SK-N-SH (cell line): ENCODE measurements at regions not wholly inside any gene's neighbourhood (a gene's known extent, or its start where the extent isn't known, plus 50 kb on each side); places are given as distances from the start of the nearest gene placed in this dataset.

Experiments used
- CTCF ChIP-seq: fragments of 200-600 bp; sonication (generic); IDR thresholded peaks from 2 replicates; pipeline ENCODE4 v1.6.1; 2017; ENCODE audit warnings: antibody characterized with exemption, mild to moderate bottlenecking, moderate library complexity
- EZH2phosphoT487 ChIP-seq: fragments of 200-600 bp; sonication (generic); IDR thresholded peaks from 2 replicates; pipeline ENCODE4 v1.6.1; 2017; ENCODE audit warnings: low read depth, mixed run types, mild to moderate bottlenecking, antibody characterized with exemption, moderate library complexity, borderline replicate concordance
- MAX ChIP-seq: IDR thresholded peaks from 2 replicates; pipeline ENCODE4 v1.4.0; 2012; ENCODE audit warnings: low read depth
- SIN3A ChIP-seq: IDR thresholded peaks from 2 replicates; pipeline ENCODE4 v1.6.1; 2012; ENCODE audit warnings: low read depth, mild to moderate bottlenecking, low read length, moderate library complexity, borderline replicate concordance
- TAF1 ChIP-seq: IDR thresholded peaks from 2 replicates; pipeline ENCODE4 v1.6.1; 2012; ENCODE audit warnings: low read depth, mild to moderate bottlenecking, low read length, moderate library complexity, borderline replicate concordance

- TF ChIP-seq SIN3A (no peak), EZH2phosphoT487 (no peak), CTCF (no peak), MAX (no peak), TAF1 (no peak)
These were observed 903.5 kb downstream of the DNAJB9 start for GRCh38 chr7:109473172-109473571.
